Omental fat pad (tissue), 3 donors: ENCODE measurements at regions not wholly inside any gene's neighbourhood (a gene's known extent, or its start where the extent isn't known, plus 50 kb on each side); places are given as distances from the start of the nearest gene placed in this dataset.

Experiments
- ATAC-seq: fragments of 150-250 bp; one replicate; pipeline ENCODE4 v1.9.1; 2016; ENCODE audit warnings: mild to moderate bottlenecking, moderate library complexity; ENCODE audit not compliant: low FRiP score
- DNase-seq: peaks from one replicate; pipeline ENCODE4 v3.0.0-alpha.2; 2019; ENCODE audit warnings: low spot score
- CTCF ChIP-seq, 3 donors: fragments of 450-650 bp; IDR thresholded peaks; one replicate each; pipeline ENCODE4 v1.5.1; 2016 to 2017; ENCODE audit warnings: antibody characterized with exemption in 3 of 3, mild to moderate bottlenecking in 3 of 3, moderate library complexity in 2 of 3

GRCh38 chr12:23098110-23098509 is 473.1 kb downstream of the ETNK1 start:
- no peak for ATAC-seq
- TF ChIP-seq CTCF (IDR thresholded peaks at IDR 0.05) = no peak
- no peak for DNase-seq

- no peak for DNase-seq
- ATAC-seq = no peak
- no peak for TF ChIP-seq CTCF (IDR thresholded peaks at IDR 0.05)
Measured at GRCh38 chr12:23098517-23098916, 473.5 kb downstream of the ETNK1 start.

GRCh38 chr12:23099104-23099503 is 474.1 kb downstream of the ETNK1 start:
- DNase-seq (no peak), ATAC-seq (no peak)
- no peak for TF ChIP-seq CTCF (IDR thresholded peaks at IDR 0.05)

- ATAC-seq (no peak), DNase-seq (no peak)
- TF ChIP-seq CTCF (IDR thresholded peaks at IDR 0.05) = no peak
Measured at GRCh38 chr12:23099604-23100003, 474.6 kb downstream of the ETNK1 start.

GRCh38 chr12:23108957-23109356 is 484.0 kb downstream of the ETNK1 start:
- DNase-seq = no peak
- TF ChIP-seq CTCF (IDR thresholded peaks at IDR 0.05) = no peak
- no peak for ATAC-seq

GRCh38 chr12:23113781-23114180 is 488.8 kb downstream of the ETNK1 start:
- DNase-seq = no peak
- no peak for TF ChIP-seq CTCF (IDR thresholded peaks at IDR 0.05)
- no peak for ATAC-seq

- DNase-seq = no peak
- no peak for ATAC-seq
- TF ChIP-seq CTCF (IDR thresholded peaks at IDR 0.05) = no peak
Measured at GRCh38 chr12:23115984-23116383, 491.0 kb downstream of the ETNK1 start.
